ENCODE measurements at regions not wholly inside any gene's neighbourhood (a gene's known extent, or its start where the extent isn't known, plus 50 kb on each side); places are given as distances from the start of the nearest gene placed in this dataset.

DNA sequence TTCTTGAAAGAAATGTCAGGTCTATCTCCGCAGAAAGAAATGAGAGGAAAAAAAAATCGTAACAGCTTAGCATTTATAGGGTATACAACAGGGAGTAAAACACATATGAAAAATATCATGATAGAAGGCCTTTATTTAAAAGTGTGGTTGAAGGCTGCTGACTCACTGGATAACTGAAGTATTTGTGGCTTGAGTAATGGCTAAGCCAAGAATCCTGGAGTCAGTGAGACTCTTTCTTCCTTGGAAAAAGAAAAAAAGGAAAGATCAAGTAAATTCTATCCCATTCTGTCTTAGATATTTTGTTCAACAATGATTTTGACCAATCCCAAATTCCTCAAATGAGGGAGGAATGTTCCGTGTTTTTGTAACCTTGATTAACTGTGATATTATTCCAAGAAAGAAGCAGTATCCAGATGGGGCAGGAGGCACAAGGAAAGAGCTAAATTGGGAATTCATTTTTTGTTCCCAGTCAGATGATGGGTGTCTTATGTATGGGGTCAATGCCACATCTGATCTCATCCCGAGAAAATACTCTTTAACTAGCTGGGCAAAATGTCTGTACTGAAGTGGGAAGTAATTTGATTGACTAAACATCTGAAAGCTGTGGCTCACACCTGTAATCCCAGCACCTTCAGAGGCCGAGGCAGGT is 64.3 kb upstream of the MYO10 start (continued):
- TF ChIP-seq, protein P1, sequence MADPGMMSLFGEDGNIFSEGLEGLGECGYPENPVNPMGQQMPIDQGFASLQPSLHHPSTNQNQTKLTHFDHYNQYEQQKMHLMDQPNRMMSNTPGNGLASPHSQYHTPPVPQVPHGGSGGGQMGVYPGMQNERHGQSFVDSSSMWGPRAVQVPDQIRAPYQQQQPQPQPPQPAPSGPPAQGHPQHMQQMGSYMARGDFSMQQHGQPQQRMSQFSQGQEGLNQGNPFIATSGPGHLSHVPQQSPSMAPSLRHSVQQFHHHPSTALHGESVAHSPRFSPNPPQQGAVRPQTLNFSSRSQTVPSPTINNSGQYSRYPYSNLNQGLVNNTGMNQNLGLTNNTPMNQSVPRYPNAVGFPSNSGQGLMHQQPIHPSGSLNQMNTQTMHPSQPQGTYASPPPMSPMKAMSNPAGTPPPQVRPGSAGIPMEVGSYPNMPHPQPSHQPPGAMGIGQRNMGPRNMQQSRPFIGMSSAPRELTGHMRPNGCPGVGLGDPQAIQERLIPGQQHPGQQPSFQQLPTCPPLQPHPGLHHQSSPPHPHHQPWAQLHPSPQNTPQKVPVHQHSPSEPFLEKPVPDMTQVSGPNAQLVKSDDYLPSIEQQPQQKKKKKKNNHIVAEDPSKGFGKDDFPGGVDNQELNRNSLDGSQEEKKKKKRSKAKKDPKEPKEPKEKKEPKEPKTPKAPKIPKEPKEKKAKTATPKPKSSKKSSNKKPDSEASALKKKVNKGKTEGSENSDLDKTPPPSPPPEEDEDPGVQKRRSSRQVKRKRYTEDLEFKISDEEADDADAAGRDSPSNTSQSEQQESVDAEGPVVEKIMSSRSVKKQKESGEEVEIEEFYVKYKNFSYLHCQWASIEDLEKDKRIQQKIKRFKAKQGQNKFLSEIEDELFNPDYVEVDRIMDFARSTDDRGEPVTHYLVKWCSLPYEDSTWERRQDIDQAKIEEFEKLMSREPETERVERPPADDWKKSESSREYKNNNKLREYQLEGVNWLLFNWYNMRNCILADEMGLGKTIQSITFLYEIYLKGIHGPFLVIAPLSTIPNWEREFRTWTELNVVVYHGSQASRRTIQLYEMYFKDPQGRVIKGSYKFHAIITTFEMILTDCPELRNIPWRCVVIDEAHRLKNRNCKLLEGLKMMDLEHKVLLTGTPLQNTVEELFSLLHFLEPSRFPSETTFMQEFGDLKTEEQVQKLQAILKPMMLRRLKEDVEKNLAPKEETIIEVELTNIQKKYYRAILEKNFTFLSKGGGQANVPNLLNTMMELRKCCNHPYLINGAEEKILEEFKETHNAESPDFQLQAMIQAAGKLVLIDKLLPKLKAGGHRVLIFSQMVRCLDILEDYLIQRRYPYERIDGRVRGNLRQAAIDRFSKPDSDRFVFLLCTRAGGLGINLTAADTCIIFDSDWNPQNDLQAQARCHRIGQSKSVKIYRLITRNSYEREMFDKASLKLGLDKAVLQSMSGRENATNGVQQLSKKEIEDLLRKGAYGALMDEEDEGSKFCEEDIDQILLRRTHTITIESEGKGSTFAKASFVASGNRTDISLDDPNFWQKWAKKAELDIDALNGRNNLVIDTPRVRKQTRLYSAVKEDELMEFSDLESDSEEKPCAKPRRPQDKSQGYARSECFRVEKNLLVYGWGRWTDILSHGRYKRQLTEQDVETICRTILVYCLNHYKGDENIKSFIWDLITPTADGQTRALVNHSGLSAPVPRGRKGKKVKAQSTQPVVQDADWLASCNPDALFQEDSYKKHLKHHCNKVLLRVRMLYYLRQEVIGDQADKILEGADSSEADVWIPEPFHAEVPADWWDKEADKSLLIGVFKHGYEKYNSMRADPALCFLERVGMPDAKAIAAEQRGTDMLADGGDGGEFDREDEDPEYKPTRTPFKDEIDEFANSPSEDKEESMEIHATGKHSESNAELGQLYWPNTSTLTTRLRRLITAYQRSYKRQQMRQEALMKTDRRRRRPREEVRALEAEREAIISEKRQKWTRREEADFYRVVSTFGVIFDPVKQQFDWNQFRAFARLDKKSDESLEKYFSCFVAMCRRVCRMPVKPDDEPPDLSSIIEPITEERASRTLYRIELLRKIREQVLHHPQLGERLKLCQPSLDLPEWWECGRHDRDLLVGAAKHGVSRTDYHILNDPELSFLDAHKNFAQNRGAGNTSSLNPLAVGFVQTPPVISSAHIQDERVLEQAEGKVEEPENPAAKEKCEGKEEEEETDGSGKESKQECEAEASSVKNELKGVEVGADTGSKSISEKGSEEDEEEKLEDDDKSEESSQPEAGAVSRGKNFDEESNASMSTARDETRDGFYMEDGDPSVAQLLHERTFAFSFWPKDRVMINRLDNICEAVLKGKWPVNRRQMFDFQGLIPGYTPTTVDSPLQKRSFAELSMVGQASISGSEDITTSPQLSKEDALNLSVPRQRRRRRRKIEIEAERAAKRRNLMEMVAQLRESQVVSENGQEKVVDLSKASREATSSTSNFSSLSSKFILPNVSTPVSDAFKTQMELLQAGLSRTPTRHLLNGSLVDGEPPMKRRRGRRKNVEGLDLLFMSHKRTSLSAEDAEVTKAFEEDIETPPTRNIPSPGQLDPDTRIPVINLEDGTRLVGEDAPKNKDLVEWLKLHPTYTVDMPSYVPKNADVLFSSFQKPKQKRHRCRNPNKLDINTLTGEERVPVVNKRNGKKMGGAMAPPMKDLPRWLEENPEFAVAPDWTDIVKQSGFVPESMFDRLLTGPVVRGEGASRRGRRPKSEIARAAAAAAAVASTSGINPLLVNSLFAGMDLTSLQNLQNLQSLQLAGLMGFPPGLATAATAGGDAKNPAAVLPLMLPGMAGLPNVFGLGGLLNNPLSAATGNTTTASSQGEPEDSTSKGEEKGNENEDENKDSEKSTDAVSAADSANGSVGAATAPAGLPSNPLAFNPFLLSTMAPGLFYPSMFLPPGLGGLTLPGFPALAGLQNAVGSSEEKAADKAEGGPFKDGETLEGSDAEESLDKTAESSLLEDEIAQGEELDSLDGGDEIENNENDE (IDR thresholded peaks at IDR 0.05; ENCODE audit: insufficient replicate concordance, low read length): no peak
- TF ChIP-seq KDM4A (IDR thresholded peaks at IDR 0.05; ENCODE audit: low read depth, low read length, severe bottlenecking) (no peak), SP1 (IDR thresholded peaks at IDR 0.05; ENCODE audit: low read depth, low read length) (no peak), CBX5 (IDR thresholded peaks at IDR 0.05; ENCODE audit: low read depth, low read length) (no peak), CBX8 (IDR thresholded peaks at IDR 0.05; ENCODE audit: borderline replicate concordance, low read depth, low read length) (no peak), GTF2F1 (IDR thresholded peaks at IDR 0.05; ENCODE audit: borderline replicate concordance, low read depth, low read length) (no peak), SIX5 (IDR thresholded peaks at IDR 0.05; ENCODE audit: low read depth, low read length) (no peak), RAD21 (IDR thresholded peaks at IDR 0.05 in 1 of 2, conservative IDR thresholded peaks at IDR 0.05 in 1 of 2; ENCODE audit: low read depth in 2 of 2, low read length in 2 of 2) (no peak), RFX5 (IDR thresholded peaks at IDR 0.05; ENCODE audit: borderline replicate concordance, low read depth, low read length) (no peak), SP4 (IDR thresholded peaks at IDR 0.05; ENCODE audit: low read length) (no peak), SAP30 (IDR thresholded peaks at IDR 0.05; ENCODE audit: insufficient read depth, insufficient replicate concordance, low read length) (no peak)

Measured in H1 (cell line).